Thyroid gland (tissue), 4 donors: ENCODE measurements at regions not wholly inside any gene's neighbourhood (a gene's known extent, or its start where the extent isn't known, plus 50 kb on each side); places are given as distances from the start of the nearest gene placed in this dataset.

Source experiments
- POLR2A ChIP-seq, 2 donors: fragments of 450-650 bp; IDR thresholded peaks; one replicate each; pipeline ENCODE4 v1.6.1; 2017; ENCODE audit warnings: antibody characterized with exemption in 2 of 2, mild to moderate bottlenecking in 2 of 2, moderate library complexity in 1 of 2
- TF ChIP-seq, protein P1 (sequence below), 6 experiments: fragments of 200-600 bp in 3 of 6; fragments of 450-650 bp in 3 of 6; sonication (generic) in 3 of 6; IDR thresholded peaks; one replicate each; pipeline ENCODE4 v1.5.1; 2016 to 2019; ENCODE audit warnings: antibody characterized with exemption in 6 of 6, mild to moderate bottlenecking in 2 of 6, inconsistent platforms in 1 of 6, moderate library complexity in 1 of 6

DNA sequence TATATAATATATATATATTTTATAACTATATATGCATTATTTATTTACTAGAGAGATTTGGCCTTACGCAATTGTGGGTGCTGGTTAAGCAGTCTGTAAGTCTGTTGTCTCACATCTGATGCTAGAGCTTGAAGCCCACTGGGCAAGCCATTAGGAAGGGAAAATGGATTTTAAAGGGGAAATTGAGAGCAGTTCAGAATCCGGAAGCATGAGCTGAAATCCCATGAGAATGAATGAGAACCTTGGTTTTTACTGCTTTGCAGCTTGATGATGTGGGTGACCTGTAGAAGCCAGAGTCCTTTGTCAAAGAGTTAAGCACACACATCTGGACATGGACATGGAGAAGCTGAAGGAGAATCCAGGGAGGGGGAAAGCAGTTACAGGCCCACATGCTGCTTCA is 220.8 kb upstream of the DAB1 start:
- TF ChIP-seq, protein P1, sequence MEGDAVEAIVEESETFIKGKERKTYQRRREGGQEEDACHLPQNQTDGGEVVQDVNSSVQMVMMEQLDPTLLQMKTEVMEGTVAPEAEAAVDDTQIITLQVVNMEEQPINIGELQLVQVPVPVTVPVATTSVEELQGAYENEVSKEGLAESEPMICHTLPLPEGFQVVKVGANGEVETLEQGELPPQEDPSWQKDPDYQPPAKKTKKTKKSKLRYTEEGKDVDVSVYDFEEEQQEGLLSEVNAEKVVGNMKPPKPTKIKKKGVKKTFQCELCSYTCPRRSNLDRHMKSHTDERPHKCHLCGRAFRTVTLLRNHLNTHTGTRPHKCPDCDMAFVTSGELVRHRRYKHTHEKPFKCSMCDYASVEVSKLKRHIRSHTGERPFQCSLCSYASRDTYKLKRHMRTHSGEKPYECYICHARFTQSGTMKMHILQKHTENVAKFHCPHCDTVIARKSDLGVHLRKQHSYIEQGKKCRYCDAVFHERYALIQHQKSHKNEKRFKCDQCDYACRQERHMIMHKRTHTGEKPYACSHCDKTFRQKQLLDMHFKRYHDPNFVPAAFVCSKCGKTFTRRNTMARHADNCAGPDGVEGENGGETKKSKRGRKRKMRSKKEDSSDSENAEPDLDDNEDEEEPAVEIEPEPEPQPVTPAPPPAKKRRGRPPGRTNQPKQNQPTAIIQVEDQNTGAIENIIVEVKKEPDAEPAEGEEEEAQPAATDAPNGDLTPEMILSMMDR (IDR thresholded peaks at IDR 0.05), result no peak
- no peak for TF ChIP-seq POLR2A (IDR thresholded peaks at IDR 0.05)
